ENCODE measurements at regions not wholly inside any gene's neighbourhood (a gene's known extent, or its start where the extent isn't known, plus 50 kb on each side); places are given as distances from the start of the nearest gene placed in this dataset.

GRCh38 chr20:4509825-4510522, 176.3 kb upstream of the PRNP start:
- TF ChIP-seq POLR2A (IDR thresholded peaks at IDR 0.05) (no peak), POLR2AphosphoS5 (IDR thresholded peaks at IDR 0.05) (no peak)
- TF ChIP-seq, protein P1, sequence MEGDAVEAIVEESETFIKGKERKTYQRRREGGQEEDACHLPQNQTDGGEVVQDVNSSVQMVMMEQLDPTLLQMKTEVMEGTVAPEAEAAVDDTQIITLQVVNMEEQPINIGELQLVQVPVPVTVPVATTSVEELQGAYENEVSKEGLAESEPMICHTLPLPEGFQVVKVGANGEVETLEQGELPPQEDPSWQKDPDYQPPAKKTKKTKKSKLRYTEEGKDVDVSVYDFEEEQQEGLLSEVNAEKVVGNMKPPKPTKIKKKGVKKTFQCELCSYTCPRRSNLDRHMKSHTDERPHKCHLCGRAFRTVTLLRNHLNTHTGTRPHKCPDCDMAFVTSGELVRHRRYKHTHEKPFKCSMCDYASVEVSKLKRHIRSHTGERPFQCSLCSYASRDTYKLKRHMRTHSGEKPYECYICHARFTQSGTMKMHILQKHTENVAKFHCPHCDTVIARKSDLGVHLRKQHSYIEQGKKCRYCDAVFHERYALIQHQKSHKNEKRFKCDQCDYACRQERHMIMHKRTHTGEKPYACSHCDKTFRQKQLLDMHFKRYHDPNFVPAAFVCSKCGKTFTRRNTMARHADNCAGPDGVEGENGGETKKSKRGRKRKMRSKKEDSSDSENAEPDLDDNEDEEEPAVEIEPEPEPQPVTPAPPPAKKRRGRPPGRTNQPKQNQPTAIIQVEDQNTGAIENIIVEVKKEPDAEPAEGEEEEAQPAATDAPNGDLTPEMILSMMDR (IDR thresholded peaks at IDR 0.05 in 8 of 11, conservative IDR thresholded peaks at IDR 0.05 in 3 of 11) = no peak
